Lower lobe of right lung (tissue), 2 donors: ENCODE measurements at regions not wholly inside any gene's neighbourhood (a gene's known extent, or its start where the extent isn't known, plus 50 kb on each side); places are given as distances from the start of the nearest gene placed in this dataset.

Source experiments
- ATAC-seq, 2 donors: fragments of 200-7000 bp; cut with Tn5 transposase; one replicate each; pipeline ENCODE4 v1.9.1; 2020 to 2022; ENCODE audit warnings: mild to moderate bottlenecking in 2 of 2, moderate library complexity in 2 of 2
- DNase-seq: peaks from one replicate; pipeline ENCODE4 v3.0.0-alpha.2; 2020
- H3K27ac ChIP-seq: fragments of 200-600 bp; one replicate; pipeline ENCODE4 v1.8.0; 2022
- H3K27me3 ChIP-seq: fragments of 200-600 bp; one replicate; pipeline ENCODE4 v1.8.0; 2022; ENCODE audit warnings: low read depth
- H3K36me3 ChIP-seq: fragments of 200-600 bp; one replicate; pipeline ENCODE4 v1.8.0; 2022; ENCODE audit warnings: mild to moderate bottlenecking
- H3K4me1 ChIP-seq: fragments of 200-600 bp; one replicate; pipeline ENCODE4 v1.8.0; 2022
- H3K4me3 ChIP-seq: fragments of 200-600 bp; one replicate; pipeline ENCODE4 v1.8.0; 2022; ENCODE audit warnings: mild to moderate bottlenecking
- H3K9me3 ChIP-seq: fragments of 200-600 bp; one replicate; pipeline ENCODE4 v1.8.0; 2022
- CTCF ChIP-seq: fragments of 200-600 bp; IDR thresholded peaks from one replicate; pipeline ENCODE4 v1.8.0; 2022; ENCODE audit warnings: antibody characterized with exemption, mild to moderate bottlenecking
- intact Hi-C: fragments of 100-400 bp; cut with DNase I; formaldehyde crosslinking; loops from one replicate; pipeline ENCODE4 v1.11.0; 2022
- donor health status: DM: no; HTN: yes; CAD: no; lungs with severe emphysema.

GRCh38 chr2:238711346-238711745 is 136.5 kb upstream of the TWIST2 start:
- intact Hi-C loops: no loop called here
- no peak for TF ChIP-seq CTCF
- Histone ChIP-seq H3K4me3 (no peak overlapping the region), H3K27ac (no peak overlapping the region), H3K27me3 (no peaks in the 10 kb centered on the region), H3K9me3 (no peaks in the 10 kb centered on the region), H3K36me3 (no peaks in the 10 kb centered on the region), H3K4me1 (no peaks in the 10 kb centered on the region)
- DNase-seq: no peak
- no peak for ATAC-seq

- ATAC-seq (no peak), DNase-seq (no peak)
- Histone ChIP-seq H3K4me3 (no peak overlapping the region), H3K4me1 (no peaks in the 10 kb centered on the region), H3K27ac (no peak overlapping the region), H3K9me3 (no peaks in the 10 kb centered on the region), H3K36me3 (no peaks in the 10 kb centered on the region), H3K27me3 (no peaks in the 10 kb centered on the region)
- TF ChIP-seq CTCF: no peak
- intact Hi-C loops: no loop called here
Observed at GRCh38 chr2:238712011-238712410, 135.9 kb upstream of the TWIST2 start.

GRCh38 chr2:238713198-238713826 is 134.6 kb upstream of the TWIST2 start:
- DNase-seq: no peak
- Histone ChIP-seq H3K4me1 (no peaks in the 10 kb centered on the region), H3K4me3 (no peak overlapping the region), H3K9me3 (no peaks in the 10 kb centered on the region), H3K36me3 (no peaks in the 10 kb centered on the region), H3K27ac (no peak overlapping the region), H3K27me3 (no peaks in the 10 kb centered on the region)
- no peak for ATAC-seq
- intact Hi-C loops: no loop called here
- TF ChIP-seq CTCF: no peak

GRCh38 chr2:238714038-238714528 is 133.8 kb upstream of the TWIST2 start:
- intact Hi-C loops: no loop called here
- ATAC-seq (no peak), DNase-seq (no peak)

GRCh38 chr2:238716171-238716570 is 131.7 kb upstream of the TWIST2 start:
- Histone ChIP-seq H3K27me3 (no peaks in the 10 kb centered on the region), H3K27ac (no peak overlapping the region), H3K4me1 (no peaks in the 10 kb centered on the region), H3K9me3 (no peaks in the 10 kb centered on the region), H3K4me3 (no peak overlapping the region), H3K36me3 (no peaks in the 10 kb centered on the region)
- no peak for ATAC-seq
- intact Hi-C loops: no loop called here
- no peak for TF ChIP-seq CTCF
- DNase-seq: no peak

More at GRCh38 chr2:238714038-238714528, 133.8 kb upstream of the TWIST2 start:
- H3K4me3 ChIP-seq: no peak overlapping the region
- H3K27me3 ChIP-seq: no peaks in the 10 kb centered on the region
- no peak overlapping the region for H3K27ac ChIP-seq
- no peaks in the 10 kb centered on the region for H3K9me3 ChIP-seq
- no peak for TF ChIP-seq CTCF
- H3K36me3 ChIP-seq: no peaks in the 10 kb centered on the region
- no peaks in the 10 kb centered on the region for H3K4me1 ChIP-seq
